ENCODE measurements at regions not wholly inside any gene's neighbourhood (a gene's known extent, or its start where the extent isn't known, plus 50 kb on each side); places are given as distances from the start of the nearest gene placed in this dataset.
"Not testable (repeated sequence)": the region's sequence is repeated elsewhere in the genome, so short reads cannot be mapped to it uniquely, and the experiment has no call there.

DNA sequence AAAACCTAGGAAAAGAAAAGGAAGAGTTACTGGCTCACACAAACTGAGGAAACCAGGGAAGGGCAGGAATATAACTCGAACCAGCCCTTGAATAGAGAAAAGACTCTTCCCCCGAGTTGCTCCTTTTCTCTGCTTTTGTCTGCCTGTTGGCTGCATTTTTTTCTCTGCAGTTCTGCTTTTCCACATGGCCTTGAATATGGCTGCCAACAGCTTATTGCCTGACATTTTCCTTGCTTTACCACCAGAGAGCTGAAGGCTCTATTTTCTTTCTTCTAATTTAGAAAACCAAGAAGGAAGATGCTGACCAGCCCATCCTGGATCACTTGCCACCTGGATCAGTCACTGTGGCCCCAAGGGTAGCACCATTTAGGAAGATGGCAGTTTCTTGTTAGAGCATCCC is 164.8 kb upstream of the MAN1A1 start:
- WGBS (ENCODE audit: insufficient coverage, low lambda C conversion rate) = 67% methylated on average over 2 of the region's 2 CpGs
- no peaks in the 10 kb centered on the region for H3K4me1 ChIP-seq (ENCODE audit: control insufficient read depth, insufficient read depth, low read length)

DNA sequence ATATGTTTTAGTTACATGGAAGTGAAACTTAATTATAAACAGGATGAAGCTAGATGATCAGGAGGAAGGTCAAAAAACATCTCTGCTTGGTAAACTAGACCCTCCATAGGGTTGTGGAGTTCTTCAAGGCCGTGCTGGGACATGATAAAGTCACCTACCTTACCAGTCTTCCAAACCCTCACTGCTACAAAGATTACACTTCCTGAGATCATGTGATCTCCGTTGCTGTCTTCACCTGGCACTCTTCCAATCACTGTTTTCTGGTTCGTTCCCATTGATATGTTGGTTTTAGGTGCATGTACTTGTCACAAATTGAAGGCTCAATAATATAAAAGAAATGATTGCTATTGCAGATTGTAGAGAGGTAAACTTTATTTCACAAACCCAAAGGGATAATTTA is 161.5 kb upstream of the MAN1A1 start:
- H3K9me3 ChIP-seq (ENCODE audit: control insufficient read depth, low read depth, low read length) = no peaks in the 10 kb centered on the region
- no peak for DNase-seq
- H3K27ac ChIP-seq (ENCODE audit: low read length) = no peak overlapping the region
- no peaks in the 10 kb centered on the region for H3K4me1 ChIP-seq (ENCODE audit: control insufficient read depth, insufficient read depth, low read length)
- H3K4me3 ChIP-seq (ENCODE audit: low read length) = no peak overlapping the region
- 67% methylated on average over 1 of the region's 3 CpGs for WGBS (ENCODE audit: insufficient coverage, low lambda C conversion rate)
- H3K36me3 ChIP-seq (ENCODE audit: control insufficient read depth, insufficient read depth, low read length) = no peaks in the 10 kb centered on the region
- no peaks in the 10 kb centered on the region for H3K27me3 ChIP-seq (ENCODE audit: control insufficient read depth, insufficient read depth, low read length)

More for the DNA sequence above, 164.8 kb upstream of the MAN1A1 start:
- H3K9me3 ChIP-seq (ENCODE audit: control insufficient read depth, low read depth, low read length) = no peaks in the 10 kb centered on the region
- H3K27ac ChIP-seq (ENCODE audit: low read length) = no peak overlapping the region
- no peak for DNase-seq
- no peak overlapping the region for H3K4me3 ChIP-seq (ENCODE audit: low read length)
- H3K36me3 ChIP-seq (ENCODE audit: control insufficient read depth, insufficient read depth, low read length) = no peaks in the 10 kb centered on the region
- no peaks in the 10 kb centered on the region for H3K27me3 ChIP-seq (ENCODE audit: control insufficient read depth, insufficient read depth, low read length)

DNA sequence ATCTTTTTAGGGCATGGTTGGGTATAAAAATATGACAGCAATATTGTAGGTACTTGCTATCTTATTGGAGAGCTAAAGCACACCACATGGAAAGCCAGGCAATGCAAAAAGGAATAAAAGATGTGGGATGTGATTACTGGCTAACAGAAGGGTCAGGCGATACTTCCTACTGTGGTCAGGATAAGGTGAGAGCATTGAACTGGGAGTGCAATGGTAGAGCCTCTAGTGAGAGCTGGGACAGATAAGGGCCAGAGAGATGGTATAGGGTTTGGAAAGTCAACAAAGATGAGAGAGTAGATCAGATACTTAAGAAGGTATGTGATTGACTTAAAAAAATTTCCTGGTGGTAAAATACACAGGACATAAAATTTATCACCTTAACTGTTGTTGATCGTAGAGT is 160.7 kb upstream of the MAN1A1 start:
- whole genome bisulfite sequencing (ENCODE audit: insufficient coverage, low lambda C conversion rate) = 100% methylated on average over 1 of the region's 2 CpGs
- H3K27ac ChIP-seq (ENCODE audit: low read length) = no peak overlapping the region
- no peak overlapping the region for H3K4me3 ChIP-seq (ENCODE audit: low read length)
- H3K27me3 ChIP-seq (ENCODE audit: control insufficient read depth, insufficient read depth, low read length) = no peaks in the 10 kb centered on the region
- H3K9me3 ChIP-seq (ENCODE audit: control insufficient read depth, low read depth, low read length) = no peaks in the 10 kb centered on the region
- H3K36me3 ChIP-seq (ENCODE audit: control insufficient read depth, insufficient read depth, low read length) = no peaks in the 10 kb centered on the region
- no peaks in the 10 kb centered on the region for H3K4me1 ChIP-seq (ENCODE audit: control insufficient read depth, insufficient read depth, low read length)
- no peak for DNase-seq

DNA sequence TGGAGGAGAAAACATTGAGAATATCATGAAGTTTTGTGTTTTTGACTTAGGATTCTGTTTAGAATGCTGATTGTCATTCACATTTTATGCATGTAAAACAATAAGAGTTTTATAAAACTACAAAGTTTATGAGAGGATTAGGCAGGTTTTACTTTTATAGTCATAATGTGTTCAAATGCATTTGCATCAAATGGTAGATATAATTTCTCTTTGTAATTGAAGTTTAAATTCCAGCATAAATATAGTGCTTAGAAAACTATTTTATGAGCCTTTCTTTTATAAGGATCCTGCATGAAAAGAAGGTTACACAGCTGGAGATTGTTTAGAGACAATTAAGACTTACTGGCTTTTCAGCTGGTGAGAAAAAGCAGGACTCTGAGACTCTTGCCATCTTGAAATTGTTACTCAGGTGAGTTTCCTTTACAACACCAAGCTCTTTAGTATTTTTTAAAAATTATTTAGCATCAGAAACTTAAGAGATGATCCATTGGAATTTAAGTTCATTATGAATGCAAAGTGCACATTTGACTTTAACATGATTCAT is 157.1 kb upstream of the MAN1A1 start:
- Histone ChIP-seq H3K4me3 (ENCODE audit: low read length) (no peak overlapping the region), H3K36me3 (ENCODE audit: control insufficient read depth, insufficient read depth, low read length) (no peaks in the 10 kb centered on the region), H3K27ac (ENCODE audit: low read length) (no peak overlapping the region)

DNA sequence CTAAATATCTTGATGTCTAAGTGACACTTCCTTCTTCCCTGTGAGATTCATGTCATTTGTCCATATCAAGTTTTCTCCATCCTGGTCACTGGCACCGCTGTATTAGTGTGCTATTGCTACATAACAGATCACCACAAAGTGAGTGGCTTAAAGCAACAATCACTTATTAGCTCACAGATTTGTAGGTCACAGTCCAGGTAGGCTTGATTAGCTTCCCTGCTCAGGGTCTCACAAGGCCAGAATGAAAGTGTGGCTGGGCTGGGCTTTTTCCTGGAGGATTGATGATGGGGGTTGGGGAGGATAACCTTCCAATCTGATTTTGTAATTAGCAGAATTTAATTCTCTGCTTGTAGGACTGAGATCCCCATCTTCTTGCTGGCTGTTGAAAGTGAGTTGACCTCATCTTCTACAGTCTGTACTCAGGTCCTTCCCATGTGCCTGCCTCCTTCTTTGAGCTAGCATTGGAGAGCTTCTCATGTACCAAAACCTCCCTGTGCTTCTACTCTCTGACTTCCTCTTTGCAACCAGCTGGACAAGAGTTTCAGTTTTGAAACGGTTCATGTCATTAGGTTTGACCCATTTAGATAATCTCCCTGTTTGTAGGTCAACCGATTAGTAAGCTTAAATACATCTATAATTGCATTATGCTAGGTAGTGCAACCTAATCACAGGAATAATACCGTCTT is 152.4 kb upstream of the MAN1A1 start:
- Histone ChIP-seq H3K36me3 (ENCODE audit: control insufficient read depth, insufficient read depth, low read length) (no peaks in the 10 kb centered on the region), H3K27ac (ENCODE audit: low read length) (no peak overlapping the region), H3K9me3 (ENCODE audit: control insufficient read depth, low read depth, low read length) (no peaks in the 10 kb centered on the region), H3K4me3 (ENCODE audit: low read length) (no peak overlapping the region), H3K4me1 (ENCODE audit: control insufficient read depth, insufficient read depth, low read length) (no peaks in the 10 kb centered on the region), H3K27me3 (ENCODE audit: control insufficient read depth, insufficient read depth, low read length) (no peaks in the 10 kb centered on the region)
- no CpG with 5 or more reads among the region's 4 CpGs for WGBS (ENCODE audit: insufficient coverage, low lambda C conversion rate)
- no peak for DNase-seq

More for the DNA sequence above, 157.1 kb upstream of the MAN1A1 start:
- Histone ChIP-seq H3K4me1 (ENCODE audit: control insufficient read depth, insufficient read depth, low read length) (no peaks in the 10 kb centered on the region), H3K27me3 (ENCODE audit: control insufficient read depth, insufficient read depth, low read length) (no peaks in the 10 kb centered on the region), H3K9me3 (ENCODE audit: control insufficient read depth, low read depth, low read length) (no peaks in the 10 kb centered on the region)
- no peak for DNase-seq

DNA sequence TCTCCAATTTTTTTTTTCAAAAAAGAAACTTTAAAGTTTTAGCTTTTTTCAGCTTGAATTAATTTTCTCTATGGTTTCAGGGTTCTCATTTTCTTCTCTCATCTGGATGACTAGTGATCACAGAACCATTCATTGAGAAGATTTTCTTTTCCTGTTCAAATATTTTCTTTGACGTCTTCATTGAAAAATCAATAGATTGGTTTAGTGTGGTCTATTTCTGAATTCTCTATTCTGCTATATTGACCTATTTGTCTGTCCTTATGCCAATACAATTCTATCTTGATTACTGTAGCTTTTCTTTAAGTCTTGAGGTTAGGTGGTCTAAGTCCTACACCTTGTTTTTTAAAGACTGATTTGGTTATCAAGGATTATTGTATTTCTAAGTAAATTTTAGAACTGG is 150.2 kb upstream of the MAN1A1 start:
- no peak for DNase-seq
- H3K4me1 ChIP-seq (ENCODE audit: control insufficient read depth, insufficient read depth, low read length) = peaks cover 4% of the 10 kb centered on the region
- H3K9me3 ChIP-seq (ENCODE audit: control insufficient read depth, low read depth, low read length) = no peaks in the 10 kb centered on the region
- H3K27me3 ChIP-seq (ENCODE audit: control insufficient read depth, insufficient read depth, low read length) = no peaks in the 10 kb centered on the region
- H3K27ac ChIP-seq (ENCODE audit: low read length) = no peak overlapping the region
- no peak overlapping the region for H3K4me3 ChIP-seq (ENCODE audit: low read length)
- 82% methylated on average over 1 of the region's 1 CpG for WGBS (ENCODE audit: insufficient coverage, low lambda C conversion rate)
- H3K36me3 ChIP-seq (ENCODE audit: control insufficient read depth, insufficient read depth, low read length) = no peaks in the 10 kb centered on the region

DNA sequence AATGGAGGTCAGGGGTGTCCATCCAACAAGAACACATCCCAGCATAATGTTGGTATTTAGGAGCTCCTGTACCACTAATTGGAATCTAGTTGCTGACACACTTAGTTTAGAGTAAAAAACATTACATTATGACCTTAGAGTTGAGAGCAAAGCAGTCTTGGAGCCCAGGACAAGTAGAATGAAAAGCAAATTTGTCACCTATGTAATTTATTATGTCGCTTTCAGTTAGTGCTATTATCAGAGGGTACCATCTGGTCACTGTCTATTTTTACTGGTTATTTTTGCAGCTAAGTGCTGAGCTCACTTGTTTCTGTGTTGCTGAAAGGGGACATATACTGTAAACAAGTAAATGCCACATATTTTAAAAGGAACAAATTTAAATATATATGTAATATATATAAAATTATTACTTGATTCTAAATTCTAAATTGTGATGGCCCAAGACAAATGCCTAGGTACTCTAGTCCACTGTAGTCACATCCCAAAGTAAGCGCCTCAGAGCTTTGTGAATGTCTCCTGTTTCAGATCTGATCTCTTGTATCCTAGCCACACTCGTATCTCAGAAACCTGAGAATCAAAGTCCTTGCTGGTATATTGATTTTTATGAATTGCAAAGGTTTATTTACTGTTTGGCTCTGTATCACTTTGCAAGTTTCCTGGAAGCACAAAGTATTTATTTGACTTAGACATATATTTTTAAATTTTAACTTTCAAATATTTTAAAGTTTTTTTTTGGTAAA is 148.6 kb upstream of the MAN1A1 start:
- Histone ChIP-seq H3K4me3 (ENCODE audit: low read length) (no peak overlapping the region), H3K4me1 (ENCODE audit: control insufficient read depth, insufficient read depth, low read length) (peaks cover 7% of the 10 kb centered on the region), H3K9me3 (ENCODE audit: control insufficient read depth, low read depth, low read length) (no peaks in the 10 kb centered on the region), H3K27me3 (ENCODE audit: control insufficient read depth, insufficient read depth, low read length) (no peaks in the 10 kb centered on the region), H3K27ac (ENCODE audit: low read length) (no peak overlapping the region), H3K36me3 (ENCODE audit: control insufficient read depth, insufficient read depth, low read length) (no peaks in the 10 kb centered on the region)
- DNase-seq = no peak
- WGBS (ENCODE audit: insufficient coverage, low lambda C conversion rate) = no CpG with 5 or more reads among the region's 3 CpGs

DNA sequence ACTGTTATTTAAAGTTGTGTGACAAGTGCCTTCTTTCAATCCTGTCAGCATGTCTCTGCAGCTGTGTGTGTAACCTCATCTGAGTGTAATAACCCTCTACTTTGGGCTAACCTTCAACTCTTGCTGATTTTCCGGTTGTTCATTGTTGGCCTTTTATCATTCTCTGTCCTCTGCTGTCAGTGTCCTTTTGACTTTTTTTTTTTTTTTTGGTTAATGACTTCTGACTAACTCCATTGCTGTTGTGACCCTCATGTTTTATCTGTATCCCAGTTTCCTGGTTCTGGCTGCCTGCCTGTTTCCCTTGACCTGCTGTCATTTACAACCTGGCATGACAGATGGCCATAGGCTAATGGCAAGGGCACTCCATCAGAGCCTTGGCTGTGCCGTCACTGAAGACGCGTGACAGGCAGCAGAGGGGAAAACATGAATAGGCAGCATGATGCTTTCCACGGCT is 145.7 kb upstream of the MAN1A1 start:
- H3K27me3 ChIP-seq (ENCODE audit: control insufficient read depth, insufficient read depth, low read length) = no peaks in the 10 kb centered on the region
- peak; percentile 54 to 83 for DNase-seq
- 0% methylated on average over 1 of the region's 5 CpGs for whole genome bisulfite sequencing (ENCODE audit: insufficient coverage, low lambda C conversion rate)
- H3K27ac ChIP-seq (ENCODE audit: low read length) = peak overlapping the region; percentile 40
- H3K9me3 ChIP-seq (ENCODE audit: control insufficient read depth, low read depth, low read length) = no peaks in the 10 kb centered on the region
- no peak overlapping the region for H3K4me3 ChIP-seq (ENCODE audit: low read length)
- H3K4me1 ChIP-seq (ENCODE audit: control insufficient read depth, insufficient read depth, low read length) = peaks cover 7% of the 10 kb centered on the region
- H3K36me3 ChIP-seq (ENCODE audit: control insufficient read depth, insufficient read depth, low read length) = no peaks in the 10 kb centered on the region

DNA sequence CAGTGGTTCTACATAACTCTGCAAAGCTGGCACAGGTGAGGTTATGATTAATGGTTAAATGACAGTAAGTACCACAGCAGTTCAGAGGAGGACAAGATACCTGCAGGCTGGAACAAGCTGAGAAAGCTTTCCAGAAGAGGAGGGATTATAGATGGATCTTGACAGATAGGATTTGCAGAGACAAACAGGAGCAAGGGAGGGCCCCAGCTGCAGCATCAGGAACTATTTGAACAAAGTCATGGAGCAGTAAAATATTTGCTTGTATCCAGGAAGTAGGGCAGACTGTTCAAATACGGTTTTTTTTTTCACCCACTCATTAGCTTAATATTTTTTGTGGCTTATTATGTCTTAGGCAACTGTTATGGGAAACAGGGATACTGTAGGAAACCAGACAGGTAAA is 144.4 kb upstream of the MAN1A1 start:
- peak overlapping the region; percentile 45 for H3K27ac ChIP-seq (ENCODE audit: low read length)
- DNase-seq = peak in 1 of 2 donors; percentile 54

DNA sequence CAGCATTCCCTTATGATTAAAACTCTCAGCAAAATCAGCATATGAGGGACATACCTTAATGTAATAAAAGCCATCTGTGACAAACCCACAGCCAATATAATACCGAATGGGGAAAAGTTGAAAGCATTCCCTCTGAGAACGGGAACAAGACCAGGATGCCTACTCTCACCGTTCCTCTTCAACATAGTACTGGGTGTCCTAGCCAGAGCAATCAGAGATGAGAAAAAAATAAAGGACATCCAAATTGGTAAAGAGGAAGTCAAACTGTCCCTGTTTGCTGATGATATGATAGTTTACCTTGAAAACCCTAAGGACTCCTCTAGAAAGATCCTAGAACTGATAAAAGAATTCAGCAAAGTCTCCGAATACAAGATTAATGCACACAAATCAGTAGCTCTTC is 141.6 kb upstream of the MAN1A1 start:
- H3K36me3 ChIP-seq (ENCODE audit: control insufficient read depth, insufficient read depth, low read length); H3K27ac ChIP-seq (ENCODE audit: low read length); H3K9me3 ChIP-seq (ENCODE audit: control insufficient read depth, low read depth, low read length); H3K4me1 ChIP-seq (ENCODE audit: control insufficient read depth, insufficient read depth, low read length); H3K27me3 ChIP-seq (ENCODE audit: control insufficient read depth, insufficient read depth, low read length); H3K4me3 ChIP-seq (ENCODE audit: low read length); DNase-seq: not testable (repeated sequence)
- WGBS (ENCODE audit: insufficient coverage, low lambda C conversion rate) = 100% methylated on average over 2 of the region's 4 CpGs

More for the DNA sequence above, 144.4 kb upstream of the MAN1A1 start:
- H3K4me1 ChIP-seq (ENCODE audit: control insufficient read depth, insufficient read depth, low read length) = peaks cover 7% of the 10 kb centered on the region
- no peaks in the 10 kb centered on the region for H3K9me3 ChIP-seq (ENCODE audit: control insufficient read depth, low read depth, low read length)
- no peak overlapping the region for H3K4me3 ChIP-seq (ENCODE audit: low read length)
- H3K36me3 ChIP-seq (ENCODE audit: control insufficient read depth, insufficient read depth, low read length) = no peaks in the 10 kb centered on the region
- H3K27me3 ChIP-seq (ENCODE audit: control insufficient read depth, insufficient read depth, low read length) = no peaks in the 10 kb centered on the region
- 0% methylated on average over 1 of the region's 1 CpG for WGBS (ENCODE audit: insufficient coverage, low lambda C conversion rate)
